ENCODE measurements at regions not wholly inside any gene's neighbourhood (a gene's known extent, or its start where the extent isn't known, plus 50 kb on each side); places are given as distances from the start of the nearest gene placed in this dataset.

DNA sequence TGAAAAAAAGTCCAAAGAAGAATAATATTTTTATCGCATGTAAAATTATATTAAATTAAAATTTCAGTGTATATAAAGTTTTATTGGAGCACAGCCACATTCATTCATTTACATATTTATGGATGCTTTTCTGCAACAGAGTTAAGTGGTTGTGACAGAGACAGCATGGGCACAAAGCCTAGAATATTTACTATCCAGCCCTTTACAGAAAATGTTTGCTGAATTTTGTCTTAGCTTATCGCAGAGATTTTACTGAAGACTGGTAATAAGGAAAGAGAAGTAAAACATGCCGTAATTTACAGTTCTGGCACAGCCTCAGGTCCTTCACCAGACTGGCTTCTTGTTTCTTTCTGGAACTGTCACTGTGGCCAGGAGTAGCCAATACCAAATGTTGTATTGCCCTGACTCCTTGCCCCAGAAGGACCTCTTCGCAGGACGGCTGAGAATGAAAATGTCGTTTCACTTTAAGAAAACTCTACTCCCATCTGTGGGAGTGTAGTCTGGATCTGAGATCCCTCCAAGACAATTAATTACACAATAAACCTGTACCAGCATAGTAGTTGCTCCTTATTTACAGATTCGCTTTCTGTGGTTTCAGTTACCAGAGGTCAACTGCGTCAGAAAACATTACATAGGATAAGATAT, 94.9 kb upstream of the GOT2 start:
- H3F3A ChIP-seq (replicated peaks; ENCODE audit: insufficient read depth) = no peaks in the 10 kb centered on the region
- H3K9ac ChIP-seq = no peak overlapping the region
- DNase-seq = no peak
- no peak overlapping the region for H3K4me2 ChIP-seq
- POLR2A ChIA-PET = no interaction called here
- H3K9me3 ChIP-seq = no peaks in the 10 kb centered on the region
- H3K36me3 ChIP-seq (replicated peaks in 1 of 2; ENCODE audit: control insufficient read depth in 1 of 2, insufficient read depth in 2 of 2, low read length in 1 of 2) = no peaks in the 10 kb centered on the region
- H3K27ac ChIP-seq (ENCODE audit: low read depth in 2 of 2, low read length in 1 of 2) = no peak overlapping the region
- H3K4me3 ChIP-seq (ENCODE audit: low read depth in 2 of 2, low read length in 1 of 2) = no peak overlapping the region
- H3K9me2 ChIP-seq = no peaks in the 10 kb centered on the region
- H3K27me3 ChIP-seq (ENCODE audit: insufficient read depth) = no peaks in the 10 kb centered on the region
- no peak overlapping the region for H2AFZ ChIP-seq (ENCODE audit: low read depth)
- CTCF ChIA-PET = interaction anchor here (1.3 kb wide), 1 partner anchor 14 kb away, joined by 7 read pairs; no protein-coding TSS in a partner anchor
- H3K79me2 ChIP-seq (ENCODE audit: insufficient read depth) = no peaks in the 10 kb centered on the region
- WGBS (ENCODE audit: low lambda C conversion rate) = 56% methylated on average over 8 of the region's 8 CpGs
- H3K4me1 ChIP-seq (ENCODE audit: control insufficient read depth in 1 of 2, insufficient read depth in 2 of 2, low read depth in 1 of 2, low read length in 1 of 2) = no peaks in the 10 kb centered on the region
- TF ChIP-seq RAD21 (IDR thresholded peaks at IDR 0.05; ENCODE audit: low read length) (no peak), FOXJ3 (CRISPR knock-in tag; IDR thresholded peaks at IDR 0.05) (no peak), SIN3A (IDR thresholded peaks at IDR 0.05; ENCODE audit: borderline replicate concordance, low read depth, low read length) (no peak), MXI1 (IDR thresholded peaks at IDR 0.05; ENCODE audit: low read depth, low read length) (no peak), NRF1 (IDR thresholded peaks at IDR 0.05; ENCODE audit: low read depth, low read length) (no peak), MEF2A (IDR thresholded peaks at IDR 0.05; ENCODE audit: borderline replicate concordance, low read depth) (no peak), TAF1 (IDR thresholded peaks at IDR 0.05; ENCODE audit: borderline replicate concordance, low read depth, low read length) (no peak), CHD2 (IDR thresholded peaks at IDR 0.05; ENCODE audit: low read length, partially characterized antibody) (no peak), TEAD4 (IDR thresholded peaks at IDR 0.05; ENCODE audit: borderline replicate concordance, insufficient read depth) (no peak), POLR2AphosphoS5 (IDR thresholded peaks at IDR 0.05; ENCODE audit: low read depth, low read length) (no peak), FOXM1 (IDR thresholded peaks at IDR 0.05; ENCODE audit: low read depth) (no peak), NFIC (IDR thresholded peaks at IDR 0.05; ENCODE audit: borderline replicate concordance) (no peak)
- TF ChIP-seq, protein P1, sequence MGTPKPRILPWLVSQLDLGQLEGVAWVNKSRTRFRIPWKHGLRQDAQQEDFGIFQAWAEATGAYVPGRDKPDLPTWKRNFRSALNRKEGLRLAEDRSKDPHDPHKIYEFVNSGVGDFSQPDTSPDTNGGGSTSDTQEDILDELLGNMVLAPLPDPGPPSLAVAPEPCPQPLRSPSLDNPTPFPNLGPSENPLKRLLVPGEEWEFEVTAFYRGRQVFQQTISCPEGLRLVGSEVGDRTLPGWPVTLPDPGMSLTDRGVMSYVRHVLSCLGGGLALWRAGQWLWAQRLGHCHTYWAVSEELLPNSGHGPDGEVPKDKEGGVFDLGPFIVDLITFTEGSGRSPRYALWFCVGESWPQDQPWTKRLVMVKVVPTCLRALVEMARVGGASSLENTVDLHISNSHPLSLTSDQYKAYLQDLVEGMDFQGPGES (IDR thresholded peaks at IDR 0.05; ENCODE audit: low read depth, low read length) = no peak
- no peaks in the 10 kb centered on the region for H4K20me1 ChIP-seq (ENCODE audit: insufficient read depth)

- ChIA-PET POLR2A (no interaction called here), CTCF (interaction anchor here (1.2 to 2.8 kb wide), 2 partner anchors 10 to 18 kb away, joined by 4 to 9 read pairs; no protein-coding TSS in a partner anchor)
- Histone ChIP-seq H4K20me1 (ENCODE audit: insufficient read depth) (no peaks in the 10 kb centered on the region), H3K4me1 (ENCODE audit: control insufficient read depth in 1 of 2, insufficient read depth in 2 of 2, low read depth in 1 of 2, low read length in 1 of 2) (no peaks in the 10 kb centered on the region), H3K9me2 (no peaks in the 10 kb centered on the region), H3K9ac (no peak overlapping the region), H3F3A (replicated peaks; ENCODE audit: insufficient read depth) (no peaks in the 10 kb centered on the region), H3K79me2 (ENCODE audit: insufficient read depth) (no peaks in the 10 kb centered on the region), H3K4me3 (ENCODE audit: low read depth in 2 of 2, low read length in 1 of 2) (no peak overlapping the region), H3K4me2 (no peak overlapping the region), H2AFZ (ENCODE audit: low read depth) (no peak overlapping the region), H3K9me3 (no peaks in the 10 kb centered on the region), H3K36me3 (replicated peaks in 1 of 2; ENCODE audit: control insufficient read depth in 1 of 2, insufficient read depth in 2 of 2, low read length in 1 of 2) (no peaks in the 10 kb centered on the region), H3K27ac (ENCODE audit: low read depth in 2 of 2, low read length in 1 of 2) (no peak overlapping the region), H3K27me3 (ENCODE audit: insufficient read depth) (no peaks in the 10 kb centered on the region)
- DNase-seq = no peak
- TF ChIP-seq, protein P2, sequence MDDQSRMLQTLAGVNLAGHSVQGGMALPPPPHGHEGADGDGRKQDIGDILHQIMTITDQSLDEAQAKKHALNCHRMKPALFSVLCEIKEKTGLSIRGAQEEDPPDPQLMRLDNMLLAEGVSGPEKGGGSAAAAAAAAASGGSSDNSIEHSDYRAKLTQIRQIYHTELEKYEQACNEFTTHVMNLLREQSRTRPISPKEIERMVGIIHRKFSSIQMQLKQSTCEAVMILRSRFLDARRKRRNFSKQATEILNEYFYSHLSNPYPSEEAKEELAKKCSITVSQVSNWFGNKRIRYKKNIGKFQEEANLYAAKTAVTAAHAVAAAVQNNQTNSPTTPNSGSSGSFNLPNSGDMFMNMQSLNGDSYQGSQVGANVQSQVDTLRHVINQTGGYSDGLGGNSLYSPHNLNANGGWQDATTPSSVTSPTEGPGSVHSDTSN (IDR thresholded peaks at IDR 0.05) = no peak
- TF ChIP-seq NFIC (IDR thresholded peaks at IDR 0.05; ENCODE audit: borderline replicate concordance) (no peak), GATA2 (CRISPR knock-in tag; IDR thresholded peaks at IDR 0.05) (no peak), EZH2phosphoT487 (IDR thresholded peaks at IDR 0.05; ENCODE audit: borderline replicate concordance, low read depth) (no peak), SMC3 (IDR thresholded peaks at IDR 0.05; ENCODE audit: low read depth, low read length) (no peak), GABPA (IDR thresholded peaks at IDR 0.05; ENCODE audit: low read depth) (no peak), RCOR1 (IDR thresholded peaks at IDR 0.05; ENCODE audit: low read length) (no peak), ELF1 (IDR thresholded peaks at IDR 0.05) (no peak), FOSL2 (IDR thresholded peaks at IDR 0.05; ENCODE audit: borderline replicate concordance, low read depth) (no peak)
- TF ChIP-seq, protein P3, sequence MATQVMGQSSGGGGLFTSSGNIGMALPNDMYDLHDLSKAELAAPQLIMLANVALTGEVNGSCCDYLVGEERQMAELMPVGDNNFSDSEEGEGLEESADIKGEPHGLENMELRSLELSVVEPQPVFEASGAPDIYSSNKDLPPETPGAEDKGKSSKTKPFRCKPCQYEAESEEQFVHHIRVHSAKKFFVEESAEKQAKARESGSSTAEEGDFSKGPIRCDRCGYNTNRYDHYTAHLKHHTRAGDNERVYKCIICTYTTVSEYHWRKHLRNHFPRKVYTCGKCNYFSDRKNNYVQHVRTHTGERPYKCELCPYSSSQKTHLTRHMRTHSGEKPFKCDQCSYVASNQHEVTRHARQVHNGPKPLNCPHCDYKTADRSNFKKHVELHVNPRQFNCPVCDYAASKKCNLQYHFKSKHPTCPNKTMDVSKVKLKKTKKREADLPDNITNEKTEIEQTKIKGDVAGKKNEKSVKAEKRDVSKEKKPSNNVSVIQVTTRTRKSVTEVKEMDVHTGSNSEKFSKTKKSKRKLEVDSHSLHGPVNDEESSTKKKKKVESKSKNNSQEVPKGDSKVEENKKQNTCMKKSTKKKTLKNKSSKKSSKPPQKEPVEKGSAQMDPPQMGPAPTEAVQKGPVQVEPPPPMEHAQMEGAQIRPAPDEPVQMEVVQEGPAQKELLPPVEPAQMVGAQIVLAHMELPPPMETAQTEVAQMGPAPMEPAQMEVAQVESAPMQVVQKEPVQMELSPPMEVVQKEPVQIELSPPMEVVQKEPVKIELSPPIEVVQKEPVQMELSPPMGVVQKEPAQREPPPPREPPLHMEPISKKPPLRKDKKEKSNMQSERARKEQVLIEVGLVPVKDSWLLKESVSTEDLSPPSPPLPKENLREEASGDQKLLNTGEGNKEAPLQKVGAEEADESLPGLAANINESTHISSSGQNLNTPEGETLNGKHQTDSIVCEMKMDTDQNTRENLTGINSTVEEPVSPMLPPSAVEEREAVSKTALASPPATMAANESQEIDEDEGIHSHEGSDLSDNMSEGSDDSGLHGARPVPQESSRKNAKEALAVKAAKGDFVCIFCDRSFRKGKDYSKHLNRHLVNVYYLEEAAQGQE (IDR thresholded peaks at IDR 0.05; ENCODE audit: low read depth, low read length) = no peak
These were observed 90.1 kb upstream of the GOT2 start for GRCh38 chr16:58824201-58824600.

All from SK-N-SH (cell line).